ENCODE measurements at regions not wholly inside any gene's neighbourhood (a gene's known extent, or its start where the extent isn't known, plus 50 kb on each side); places are given as distances from the start of the nearest gene placed in this dataset.

- TF ChIP-seq POLR2A (IDR thresholded peaks at IDR 0.05; ENCODE audit: low read length) (no peak), GATA1 (IDR thresholded peaks at IDR 0.05; ENCODE audit: low read depth, low read length) (no peak)
Observed at GRCh38 chr4:124480061-124480460, 232.5 kb downstream of the ANKRD50 start.

Measured in erythroblast (primary cell).